ENCODE measurements at regions not wholly inside any gene's neighbourhood (a gene's known extent, or its start where the extent isn't known, plus 50 kb on each side); places are given as distances from the start of the nearest gene placed in this dataset.

GRCh38 chr12:84772281-84772680, 140.3 kb downstream of the SLC6A15 start:
- Histone ChIP-seq H3K27ac (ENCODE audit: low read depth in 1 of 2, low read length in 2 of 2) (no peak overlapping the region), H3K9me3 (ENCODE audit: control insufficient read depth in 4 of 4, low read length in 3 of 4) (no peaks in the 10 kb centered on the region), H3K27me3 (ENCODE audit: control insufficient read depth in 4 of 4, insufficient read depth in 4 of 4, low read length in 3 of 4) (no peaks in the 10 kb centered on the region), H3K4me1 (ENCODE audit: control insufficient read depth in 4 of 4, insufficient read depth in 4 of 4, low read length in 3 of 4) (no peaks in the 10 kb centered on the region), H3K9ac (ENCODE audit: low read depth in 1 of 2, low read length in 2 of 2) (no peak overlapping the region), H3K4me3 (ENCODE audit: low read depth in 1 of 3, low read length in 3 of 3) (no peak overlapping the region), H3K36me3 (ENCODE audit: control insufficient read depth in 4 of 4, insufficient read depth in 3 of 4, low read depth in 1 of 4, low read length in 3 of 4) (no peaks in the 10 kb centered on the region)
- TF ChIP-seq RAD21 (IDR thresholded peaks at IDR 0.05) (no peak), EGR1 (IDR thresholded peaks at IDR 0.05; ENCODE audit: low read depth in 2 of 2) (no peak), ZBTB33 (IDR thresholded peaks at IDR 0.05) (no peak)
- DNase-seq (ENCODE audit: low spot score): no peak
- 40% methylated on average over 2 of the region's 2 CpGs for WGBS

DNA sequence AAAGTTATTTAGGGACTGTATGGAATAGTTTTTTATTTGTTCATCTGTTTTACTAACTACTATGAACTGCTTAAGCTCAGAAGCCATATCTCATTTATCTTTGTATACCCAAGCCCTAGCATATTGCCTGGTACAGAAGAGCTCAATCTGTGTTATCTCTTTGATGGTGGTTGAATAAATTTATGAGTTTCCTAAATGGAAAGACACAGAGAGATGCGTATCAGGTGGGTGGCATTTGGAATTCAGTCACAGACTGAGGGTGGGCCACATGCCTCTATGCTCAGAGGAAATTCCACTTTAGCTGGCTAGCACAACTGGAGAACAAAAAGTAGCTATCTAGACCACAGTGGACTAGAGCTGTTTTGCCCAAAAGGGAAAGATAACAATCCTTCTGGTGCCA, 145.5 kb downstream of the SLC6A15 start:
- 52% methylated on average over 1 of the region's 1 CpG for WGBS
- H3K9me3 ChIP-seq (ENCODE audit: control insufficient read depth in 4 of 4, low read length in 3 of 4): no peaks in the 10 kb centered on the region
- no peak overlapping the region for H3K4me3 ChIP-seq (ENCODE audit: low read depth in 1 of 3, low read length in 3 of 3)
- TF ChIP-seq, protein P1, sequence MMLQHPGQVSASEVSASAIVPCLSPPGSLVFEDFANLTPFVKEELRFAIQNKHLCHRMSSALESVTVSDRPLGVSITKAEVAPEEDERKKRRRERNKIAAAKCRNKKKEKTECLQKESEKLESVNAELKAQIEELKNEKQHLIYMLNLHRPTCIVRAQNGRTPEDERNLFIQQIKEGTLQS (IDR thresholded peaks at IDR 0.05): no peak
- TF ChIP-seq RAD21 (IDR thresholded peaks at IDR 0.05) (no peak), HNF4A (conservative IDR thresholded peaks at IDR 0.05) (no peak), TAF1 (conservative IDR thresholded peaks at IDR 0.05) (no peak), FOXA1 (IDR thresholded peaks at IDR 0.05) (no peak), FOXA2 (IDR thresholded peaks at IDR 0.05) (no peak), ZBTB33 (IDR thresholded peaks at IDR 0.05) (no peak), CTCF (IDR thresholded peaks at IDR 0.05; ENCODE audit: low read depth, low read length, missing input control) (no peak), RXRA (IDR thresholded peaks at IDR 0.05) (no peak), REST (IDR thresholded peaks at IDR 0.05) (no peak), HNF4G (IDR thresholded peaks at IDR 0.05) (no peak), JUND (IDR thresholded peaks at IDR 0.05) (no peak), SP1 (IDR thresholded peaks at IDR 0.05) (no peak), YY1 (IDR thresholded peaks at IDR 0.05) (no peak), GABPA (IDR thresholded peaks at IDR 0.05 in 1 of 2, conservative IDR thresholded peaks at IDR 0.05 in 1 of 2) (no peak), EGR1 (IDR thresholded peaks at IDR 0.05; ENCODE audit: low read depth in 2 of 2) (no peak)
- no peaks in the 10 kb centered on the region for H3K36me3 ChIP-seq (ENCODE audit: control insufficient read depth in 4 of 4, insufficient read depth in 3 of 4, low read depth in 1 of 4, low read length in 3 of 4)
- no peak overlapping the region for H3K27ac ChIP-seq (ENCODE audit: low read depth in 1 of 2, low read length in 2 of 2)
- no peaks in the 10 kb centered on the region for H3K27me3 ChIP-seq (ENCODE audit: control insufficient read depth in 4 of 4, insufficient read depth in 4 of 4, low read length in 3 of 4)
- no peak overlapping the region for H3K9ac ChIP-seq (ENCODE audit: low read depth in 1 of 2, low read length in 2 of 2)
- no peaks in the 10 kb centered on the region for H3K4me1 ChIP-seq (ENCODE audit: control insufficient read depth in 4 of 4, insufficient read depth in 4 of 4, low read length in 3 of 4)
- DNase-seq (ENCODE audit: low spot score): no peak
